ENCODE measurements at regions not wholly inside any gene's neighbourhood (a gene's known extent, or its start where the extent isn't known, plus 50 kb on each side); places are given as distances from the start of the nearest gene placed in this dataset.

DNA sequence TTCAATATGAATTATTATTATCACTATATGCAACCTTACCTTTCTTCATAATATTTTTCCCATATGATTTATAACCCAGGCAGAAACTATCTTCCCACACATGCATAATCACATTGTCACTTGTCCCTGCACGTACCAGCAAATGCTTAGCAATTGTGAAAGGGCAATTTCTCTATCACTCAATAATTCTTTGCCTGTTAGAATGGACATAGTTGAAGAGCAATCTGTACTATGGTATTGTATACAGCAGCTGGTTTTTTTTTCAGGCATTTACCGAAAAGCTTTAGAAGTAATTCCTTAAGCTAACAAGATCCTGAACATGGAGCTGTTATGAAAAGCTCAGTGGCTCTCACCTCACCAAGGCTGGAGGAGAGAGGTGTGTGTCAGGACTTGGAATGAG lies 999.5 kb downstream of the TUSC7 start:
- Histone ChIP-seq H3K4me1 (replicated peaks in 1 of 2) (no peaks in the 10 kb centered on the region), H3K4me3 (no peak overlapping the region), H3K9me3 (replicated peaks in 1 of 3) (peaks cover 0 to 4% (median 0%) of the 10 kb centered on the region in 3 donors), H3K27me3 (no peaks in the 10 kb centered on the region), H3K36me3 (replicated peaks in 1 of 2) (no peaks in the 10 kb centered on the region), H3K27ac (no peak overlapping the region)
- TF ChIP-seq, protein P1, sequence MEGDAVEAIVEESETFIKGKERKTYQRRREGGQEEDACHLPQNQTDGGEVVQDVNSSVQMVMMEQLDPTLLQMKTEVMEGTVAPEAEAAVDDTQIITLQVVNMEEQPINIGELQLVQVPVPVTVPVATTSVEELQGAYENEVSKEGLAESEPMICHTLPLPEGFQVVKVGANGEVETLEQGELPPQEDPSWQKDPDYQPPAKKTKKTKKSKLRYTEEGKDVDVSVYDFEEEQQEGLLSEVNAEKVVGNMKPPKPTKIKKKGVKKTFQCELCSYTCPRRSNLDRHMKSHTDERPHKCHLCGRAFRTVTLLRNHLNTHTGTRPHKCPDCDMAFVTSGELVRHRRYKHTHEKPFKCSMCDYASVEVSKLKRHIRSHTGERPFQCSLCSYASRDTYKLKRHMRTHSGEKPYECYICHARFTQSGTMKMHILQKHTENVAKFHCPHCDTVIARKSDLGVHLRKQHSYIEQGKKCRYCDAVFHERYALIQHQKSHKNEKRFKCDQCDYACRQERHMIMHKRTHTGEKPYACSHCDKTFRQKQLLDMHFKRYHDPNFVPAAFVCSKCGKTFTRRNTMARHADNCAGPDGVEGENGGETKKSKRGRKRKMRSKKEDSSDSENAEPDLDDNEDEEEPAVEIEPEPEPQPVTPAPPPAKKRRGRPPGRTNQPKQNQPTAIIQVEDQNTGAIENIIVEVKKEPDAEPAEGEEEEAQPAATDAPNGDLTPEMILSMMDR (IDR thresholded peaks at IDR 0.05): no peak
- no peak for TF ChIP-seq POLR2A (IDR thresholded peaks at IDR 0.05)
- 84 to 93% (median 90%) methylated on average over 2 of the region's 2 CpGs for WGBS, 4 donors
- intact Hi-C loops (cut with DNase I): no loop called here
- DNase-seq: no peak

- no peaks in the 10 kb centered on the region for H3K27me3 ChIP-seq
- no peak overlapping the region for H3K27ac ChIP-seq
- H3K9me3 ChIP-seq (replicated peaks in 1 of 3): peaks cover 0 to 4% (median 0%) of the 10 kb centered on the region in 3 donors
- intact Hi-C loops (cut with DNase I): no loop called here
- no peaks in the 10 kb centered on the region for H3K4me1 ChIP-seq (replicated peaks in 1 of 2)
- 72 to 86% (median 82%) methylated on average over 1 of the region's 1 CpG for WGBS, 4 donors
- H3K4me3 ChIP-seq: no peak overlapping the region
- no peaks in the 10 kb centered on the region for H3K36me3 ChIP-seq (replicated peaks in 1 of 2)
- no peak for DNase-seq
- no peak for TF ChIP-seq POLR2A (IDR thresholded peaks at IDR 0.05)
- TF ChIP-seq, protein P1 (IDR thresholded peaks at IDR 0.05): no peak
These were observed 1000.9 kb downstream of the TUSC7 start for GRCh38 chr3:117710501-117710900.

DNA sequence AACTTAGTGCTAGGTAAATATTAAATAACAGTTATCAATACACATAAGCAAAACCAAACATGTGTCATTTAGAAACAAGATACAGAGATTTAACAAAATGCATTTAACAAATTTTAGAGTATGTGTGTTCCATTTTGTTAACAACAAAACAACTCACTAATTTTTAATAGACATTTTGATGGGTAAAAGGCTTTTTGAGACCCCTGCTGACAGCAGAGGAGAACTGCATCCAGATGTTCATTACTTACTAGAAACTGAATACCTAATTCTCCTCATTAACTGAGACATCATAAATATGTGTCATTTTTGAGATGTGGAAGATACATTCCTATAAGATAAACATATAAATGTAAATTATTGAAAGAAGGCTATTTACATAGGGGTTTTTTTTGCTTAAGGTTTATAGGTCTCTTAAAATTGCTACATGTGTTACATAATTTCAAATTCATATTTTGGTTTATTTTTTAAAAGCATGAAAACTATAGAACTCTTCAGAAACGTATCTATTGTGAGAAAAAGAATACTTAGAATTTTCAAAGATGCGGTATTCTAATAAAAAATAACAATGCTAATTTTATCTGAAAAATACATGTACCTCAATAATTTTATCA lies 1009.8 kb downstream of the TUSC7 start:
- TF ChIP-seq POLR2A (IDR thresholded peaks at IDR 0.05): no peak
- TF ChIP-seq, protein P1 (IDR thresholded peaks at IDR 0.05): peak; percentile 41 to 82 (median 70)
- Histone ChIP-seq H3K4me1 (replicated peaks in 1 of 2) (peaks cover 0 to 8% of the 10 kb centered on the region in 2 donors), H3K36me3 (replicated peaks in 1 of 2) (no peaks in the 10 kb centered on the region), H3K27ac (no peak overlapping the region), H3K4me3 (no peak overlapping the region), H3K9me3 (replicated peaks in 1 of 3) (no peaks in the 10 kb centered on the region), H3K27me3 (no peaks in the 10 kb centered on the region)
- intact Hi-C loops (cut with DNase I): no loop called here
- DNase-seq: peak in 2 of 7 donors; percentile 20 to 22
- 48 to 60% (median 57%) methylated on average over 2 of the region's 2 CpGs for WGBS, 4 donors

DNA sequence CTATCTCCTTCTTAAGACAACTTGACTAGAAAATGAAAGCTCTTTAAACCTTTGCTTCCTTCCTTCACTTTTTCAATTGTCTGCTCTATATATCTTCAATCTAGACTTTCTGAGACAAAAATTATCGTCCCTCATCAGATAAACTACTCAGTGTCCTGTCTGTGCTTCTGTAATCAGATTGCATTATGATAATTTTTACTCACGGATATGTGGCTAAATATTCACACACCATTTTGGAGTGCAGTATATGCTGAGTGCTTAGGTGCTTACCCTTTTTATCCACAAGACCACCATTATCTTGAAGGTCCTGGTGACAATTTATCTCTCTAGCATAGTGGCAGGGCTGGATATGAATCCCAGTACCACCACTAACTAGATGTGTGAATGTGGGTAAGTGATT lies 1012.3 kb downstream of the TUSC7 start:
- H3K4me1 ChIP-seq (replicated peaks in 1 of 2): peaks cover 0 to 8% of the 10 kb centered on the region in 2 donors
- intact Hi-C loops (cut with DNase I): no loop called here

More for the DNA sequence above, 1012.3 kb downstream of the TUSC7 start:
- no peak overlapping the region for H3K27ac ChIP-seq
- no peak for DNase-seq
- no peaks in the 10 kb centered on the region for H3K36me3 ChIP-seq (replicated peaks in 1 of 2)
- H3K4me3 ChIP-seq: no peak overlapping the region
- H3K27me3 ChIP-seq: no peaks in the 10 kb centered on the region
- no peaks in the 10 kb centered on the region for H3K9me3 ChIP-seq (replicated peaks in 1 of 3)
- TF ChIP-seq, protein P1 (IDR thresholded peaks at IDR 0.05): no peak
- TF ChIP-seq POLR2A (IDR thresholded peaks at IDR 0.05): no peak
- WGBS, 4 donors: 78 to 85% (median 81%) methylated on average over 2 of the region's 2 CpGs

Measured in adrenal gland (tissue), 9 donors.